ENCODE measurements at regions not wholly inside any gene's neighbourhood (a gene's known extent, or its start where the extent isn't known, plus 50 kb on each side); places are given as distances from the start of the nearest gene placed in this dataset.

DNA sequence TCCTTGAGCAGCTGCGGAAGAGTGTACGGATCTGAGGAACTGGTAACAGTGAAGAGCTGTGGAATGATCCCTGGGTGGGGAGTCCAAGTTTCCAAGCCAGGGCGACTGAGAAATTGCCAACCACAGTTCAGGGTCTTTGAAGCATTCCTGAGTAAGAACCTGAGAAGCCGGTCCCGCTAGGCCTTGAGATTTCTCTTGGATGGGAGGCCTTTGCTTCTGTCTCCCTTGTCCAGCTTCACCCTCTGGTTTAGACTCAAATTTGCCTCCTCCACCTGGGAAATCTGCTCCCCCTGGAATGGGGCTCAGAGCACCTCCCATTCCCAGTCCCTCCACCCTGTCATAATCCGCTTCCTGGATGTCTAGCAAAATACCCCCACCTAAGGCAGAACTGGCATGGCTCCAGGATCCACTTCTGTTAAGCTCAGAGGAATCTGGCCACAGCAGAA, 127.7 kb upstream of the DLG1 start:
- ATAC-seq (no peak), FAIRE-seq (no peak), DNase-seq (ENCODE audit: low spot score) (no peak)
- Histone ChIP-seq H3K36me3 (replicated peaks in 1 of 2; ENCODE audit: control insufficient read depth in 1 of 2, insufficient read depth in 2 of 2, low read length in 2 of 2) (no peaks in the 10 kb centered on the region), H3K4me1 (ENCODE audit: insufficient read depth, low read length) (peaks cover 17% of the 10 kb centered on the region), H3K27ac (ENCODE audit: extremely low read length, insufficient read depth, low read length) (no peak overlapping the region), H3K4me3 (replicated peaks in 1 of 3; ENCODE audit: insufficient read depth in 1 of 3, low read depth in 2 of 3, low read length in 3 of 3) (no peak overlapping the region), H3K79me2 (ENCODE audit: insufficient read depth, low read length) (no peaks in the 10 kb centered on the region), H3K27me3 (ENCODE audit: control insufficient read depth in 1 of 2, insufficient read depth in 2 of 2, low read length in 2 of 2) (no peaks in the 10 kb centered on the region; a peak in 1 of 5 replicates), H3K9ac (ENCODE audit: insufficient read depth, low read depth, low read length) (no peak overlapping the region), H2AFZ (ENCODE audit: low read length) (no peak overlapping the region), H3K4me2 (ENCODE audit: low read depth, low read length) (no peak overlapping the region), H3K9me3 (ENCODE audit: low read length) (no peaks in the 10 kb centered on the region), H4K20me1 (ENCODE audit: insufficient read depth, low read length) (no peaks in the 10 kb centered on the region)
- intact Hi-C loops (cut with micrococcal nuclease; ENCODE audit: unreplicated experiment) (no loop called here), in situ Hi-C loops (cut with HindIII; ENCODE audit: extremely low pct_ligation_motif_present, low pct_unique_long_range_greater_than_20kb) (no loop called here)
- no TSS peak for BruUV-seq (replicated peaks)
- CTCF ChIA-PET (ENCODE audit: low intra/inter-chr PET ratio, low total read pairs), result no interaction called here
- POLR2A ChIA-PET, result interaction anchor here (0.7 kb wide), 1 partner anchor 133 kb away, joined by 4 read pairs; no protein-coding TSS in a partner anchor
- no peak for TF ChIP-seq KDM2A (CRISPR knock-in tag; IDR thresholded peaks at IDR 0.05; ENCODE audit: borderline replicate concordance, low read depth)
- TF ChIP-seq, protein P1, sequence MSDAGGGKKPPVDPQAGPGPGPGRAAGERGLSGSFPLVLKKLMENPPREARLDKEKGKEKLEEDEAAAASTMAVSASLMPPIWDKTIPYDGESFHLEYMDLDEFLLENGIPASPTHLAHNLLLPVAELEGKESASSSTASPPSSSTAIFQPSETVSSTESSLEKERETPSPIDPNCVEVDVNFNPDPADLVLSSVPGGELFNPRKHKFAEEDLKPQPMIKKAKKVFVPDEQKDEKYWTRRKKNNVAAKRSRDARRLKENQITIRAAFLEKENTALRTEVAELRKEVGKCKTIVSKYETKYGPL (CRISPR knock-in tag; IDR thresholded peaks at IDR 0.05), result no peak
- no peak for TF ChIP-seq ZNF207 (IDR thresholded peaks at IDR 0.05; ENCODE audit: borderline replicate concordance)
- TF ChIP-seq ZNF230 (CRISPR knock-in tag; IDR thresholded peaks at IDR 0.05), result no peak
- WGBS (ENCODE audit: low lambda C conversion rate), result 71% methylated on average over 4 of the region's 6 CpGs

DNA sequence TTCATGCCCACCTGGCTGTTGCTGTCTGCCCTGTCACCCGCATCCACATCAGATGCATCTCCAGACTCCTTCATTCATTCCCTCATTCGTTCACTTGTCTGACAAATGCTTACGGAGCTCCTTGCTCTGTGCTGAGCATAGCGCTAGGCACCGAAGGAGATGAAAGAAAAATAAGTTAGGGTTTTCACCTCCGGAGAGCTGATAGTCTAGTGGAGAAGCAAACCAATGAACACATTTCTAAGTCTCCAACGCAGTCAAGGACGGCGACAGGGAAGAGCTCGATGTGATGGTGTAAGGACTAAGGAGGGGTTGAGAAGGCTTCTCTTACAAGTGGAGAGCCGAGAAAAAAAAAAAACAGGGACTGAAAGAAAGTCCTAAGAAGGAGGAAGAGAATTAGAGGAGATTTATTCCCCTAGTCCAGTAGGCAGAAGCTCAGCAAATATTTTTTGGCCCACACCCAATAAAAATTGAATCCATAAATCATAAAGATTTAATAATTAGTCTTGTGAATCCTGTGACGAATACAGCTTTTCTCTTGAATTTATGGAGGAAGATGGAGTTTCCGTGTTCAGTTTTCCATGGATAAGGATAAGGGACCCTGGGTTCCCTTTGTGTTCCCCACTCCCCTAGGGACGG, 127.2 kb upstream of the DLG1 start:
- ATAC-seq, result no peak
- no peak for DNase-seq (ENCODE audit: low spot score)

More for the DNA sequence above, 127.2 kb upstream of the DLG1 start:
- Histone ChIP-seq H3K36me3 (replicated peaks in 1 of 2; ENCODE audit: control insufficient read depth in 1 of 2, insufficient read depth in 2 of 2, low read length in 2 of 2) (no peaks in the 10 kb centered on the region), H3K9me3 (ENCODE audit: low read length) (no peaks in the 10 kb centered on the region), H3K27me3 (ENCODE audit: control insufficient read depth in 1 of 2, insufficient read depth in 2 of 2, low read length in 2 of 2) (no peaks in the 10 kb centered on the region; a peak in 1 of 5 replicates), H2AFZ (ENCODE audit: low read length) (no peak overlapping the region), H3K4me1 (ENCODE audit: insufficient read depth, low read length) (peaks cover 23% of the 10 kb centered on the region), H4K20me1 (ENCODE audit: insufficient read depth, low read length) (no peaks in the 10 kb centered on the region), H3K79me2 (ENCODE audit: insufficient read depth, low read length) (no peaks in the 10 kb centered on the region), H3K9ac (ENCODE audit: insufficient read depth, low read depth, low read length) (no peak overlapping the region), H3K27ac (ENCODE audit: extremely low read length, insufficient read depth, low read length) (no peak overlapping the region), H3K4me3 (replicated peaks in 1 of 3; ENCODE audit: insufficient read depth in 1 of 3, low read depth in 2 of 3, low read length in 3 of 3) (no peak overlapping the region), H3K4me2 (ENCODE audit: low read depth, low read length) (no peak overlapping the region)
- FAIRE-seq, result no peak
- 88% methylated on average over 14 of the region's 14 CpGs for WGBS (ENCODE audit: low lambda C conversion rate)
- intact Hi-C loops (cut with micrococcal nuclease; ENCODE audit: unreplicated experiment), result no loop called here
- POLR2A ChIA-PET, result interaction anchor here (0.7 kb wide), 1 partner anchor 132 kb away, joined by 4 read pairs; no protein-coding TSS in a partner anchor
- no TSS peak for BruUV-seq (replicated peaks)
- in situ Hi-C loops (cut with HindIII; ENCODE audit: extremely low pct_ligation_motif_present, low pct_unique_long_range_greater_than_20kb), result no loop called here
- CTCF ChIA-PET (ENCODE audit: low intra/inter-chr PET ratio, low total read pairs), result no interaction called here
- no peak for TF ChIP-seq HCFC1 (IDR thresholded peaks at IDR 0.05; ENCODE audit: low read depth, low read length)
- no peak for TF ChIP-seq ZNF335 (CRISPR knock-in tag; IDR thresholded peaks at IDR 0.05)
- no peak for TF ChIP-seq ZFP82 (CRISPR knock-in tag; IDR thresholded peaks at IDR 0.05; ENCODE audit: borderline replicate concordance)

Measured in HepG2 (cell line).